Activated CD4-positive, alpha-beta T cell treated with anti-CD3 and anti-CD28 coated beads, Interleukin-2, amount 50 U/mL, for 48 hours (primary cell): ENCODE measurements at regions not wholly inside any gene's neighbourhood (a gene's known extent, or its start where the extent isn't known, plus 50 kb on each side); places are given as distances from the start of the nearest gene placed in this dataset.
"Not testable (repeated sequence)": the region's sequence is repeated elsewhere in the genome, so short reads cannot be mapped to it uniquely, and the experiment has no call there.

Experiments
- DNase-seq, 2 experiments: peaks; one replicate each; pipeline ENCODE4 v3.0.0-alpha.2; 2020

DNA sequence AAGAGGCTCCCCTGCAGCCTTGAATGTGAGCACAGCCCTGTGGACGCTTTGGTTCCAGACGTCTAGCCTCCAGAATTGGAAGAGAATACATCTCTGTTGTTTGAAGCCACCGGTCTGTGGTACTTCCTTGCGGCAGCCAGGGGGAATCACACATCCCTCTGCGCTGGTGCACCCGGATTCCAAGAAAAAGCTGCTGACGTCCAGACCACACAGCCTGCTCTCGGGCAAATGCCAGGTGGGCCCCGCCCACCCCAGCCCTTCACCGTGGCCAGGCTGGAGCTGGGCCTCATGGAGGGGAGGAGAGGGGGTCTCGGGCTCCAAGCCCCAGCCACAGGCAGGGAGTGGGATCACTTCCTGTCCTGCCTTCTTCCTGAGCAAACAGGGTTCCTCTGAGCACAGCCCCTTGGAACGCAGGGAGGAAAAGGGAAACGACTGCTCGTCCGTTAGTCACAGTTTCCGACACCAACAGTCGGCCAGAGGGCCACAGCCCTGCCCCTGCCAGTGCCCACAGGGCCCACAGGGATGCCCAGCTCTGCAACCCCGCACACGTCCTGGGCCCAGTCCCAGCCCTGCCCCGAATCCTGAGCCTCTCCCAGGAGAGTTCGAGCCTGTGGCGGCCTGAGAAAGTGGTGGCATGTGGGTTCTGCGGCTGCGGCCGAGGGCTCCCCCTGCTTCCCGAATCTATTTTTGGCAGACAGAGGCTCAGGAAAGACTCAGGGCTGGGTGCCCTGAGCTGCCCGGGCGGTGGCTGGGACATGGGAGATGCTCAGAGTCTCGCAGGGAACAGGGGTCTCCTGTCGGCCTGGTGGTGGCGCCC, 85.3 kb downstream of the RFLNA start:
- no peak for DNase-seq

DNA sequence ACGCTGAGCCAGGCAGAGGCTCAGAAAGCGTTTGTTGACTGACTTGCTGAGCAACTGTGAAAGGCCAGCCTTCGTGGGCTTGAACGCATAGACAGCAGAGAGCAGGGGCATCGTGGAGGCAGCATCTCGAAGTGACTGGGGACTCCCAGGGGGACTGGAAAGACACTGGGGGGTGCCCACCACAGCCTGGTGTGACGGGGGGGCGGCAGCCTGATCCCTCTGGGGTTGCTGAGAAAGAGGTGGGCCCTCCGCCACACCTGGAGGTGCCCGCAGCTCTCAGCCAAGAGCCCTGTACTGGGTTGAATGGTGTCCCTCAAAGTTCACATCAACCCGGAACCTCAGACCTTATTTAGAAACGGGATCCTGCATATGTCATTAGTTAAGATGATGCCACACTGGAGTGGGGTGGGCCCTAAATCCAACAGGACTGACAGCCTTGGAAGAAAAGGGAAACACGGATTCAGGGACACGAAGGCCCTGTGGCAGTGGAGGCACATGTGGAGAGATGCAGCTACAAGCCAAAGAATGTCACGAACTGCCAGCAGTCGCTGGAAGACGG, 84.6 kb downstream of the RFLNA start:
- no peak for DNase-seq

DNA sequence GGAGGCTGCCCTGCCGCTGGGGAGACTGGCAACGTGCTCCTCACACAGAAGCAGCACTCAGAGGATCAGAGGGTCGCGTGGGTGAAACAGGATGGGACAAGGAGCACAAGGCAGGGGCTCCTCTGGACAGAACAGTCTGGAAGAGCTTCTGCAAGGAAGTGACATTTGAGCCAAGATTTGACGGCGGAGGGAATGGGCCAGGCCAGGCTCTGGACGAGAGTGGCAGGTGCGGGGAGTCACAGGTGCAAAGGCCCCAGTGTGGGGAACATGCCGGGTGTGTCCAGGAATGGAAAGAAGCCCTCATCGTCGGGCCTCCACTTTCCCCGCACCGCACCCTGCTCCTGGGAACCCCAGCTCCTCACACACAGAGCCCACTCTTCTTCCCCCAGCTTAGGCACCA, 84.0 kb downstream of the RFLNA start:
- no peak for DNase-seq

DNA sequence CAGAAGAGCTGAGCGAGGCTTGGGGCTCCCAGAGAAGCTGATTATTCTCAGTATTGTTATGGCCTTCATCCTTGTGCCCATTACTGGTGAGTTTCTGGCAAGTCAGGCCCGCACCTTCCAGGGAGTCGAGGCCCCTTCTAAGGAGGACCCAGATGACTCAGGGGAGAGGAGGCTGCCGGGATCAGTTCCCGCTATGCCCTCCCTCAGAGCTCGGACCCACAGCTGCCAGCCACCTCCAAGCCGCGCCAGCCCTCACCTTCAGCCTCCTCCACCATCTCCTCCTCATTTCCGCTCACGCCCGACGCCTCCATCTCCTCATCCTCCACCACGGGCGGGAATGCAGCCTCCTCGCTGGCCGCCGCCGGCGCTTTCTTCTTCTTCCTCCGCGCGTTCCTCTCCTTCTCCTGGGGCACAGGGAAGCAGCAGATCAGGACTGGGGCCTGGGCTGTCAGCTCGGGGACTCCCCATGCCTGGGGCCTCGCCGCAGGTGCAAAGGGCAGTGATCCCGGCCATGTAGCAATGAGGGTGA, 83.2 kb downstream of the RFLNA start:
- DNase-seq, result no peak

DNA sequence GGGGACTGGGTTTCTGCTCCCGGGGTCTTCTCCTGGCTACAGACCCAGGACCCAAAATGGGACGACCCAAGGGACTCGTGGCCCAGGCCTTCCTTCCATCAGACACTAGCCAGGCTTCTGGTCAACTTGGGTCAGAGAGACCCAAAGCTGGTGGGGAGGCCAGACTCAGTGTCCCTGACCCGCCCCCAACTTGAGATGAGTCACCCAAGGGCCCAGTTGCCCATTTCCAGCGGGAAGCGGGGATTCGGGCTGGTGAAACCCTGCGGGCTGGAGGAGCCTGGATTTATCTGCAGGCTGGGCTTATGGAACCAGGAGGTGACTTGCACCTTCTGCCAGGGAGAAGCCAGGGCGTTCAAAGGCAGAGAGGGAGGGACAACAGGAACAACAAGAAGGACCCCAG, 81.5 kb downstream of the RFLNA start:
- no peak for DNase-seq

DNA sequence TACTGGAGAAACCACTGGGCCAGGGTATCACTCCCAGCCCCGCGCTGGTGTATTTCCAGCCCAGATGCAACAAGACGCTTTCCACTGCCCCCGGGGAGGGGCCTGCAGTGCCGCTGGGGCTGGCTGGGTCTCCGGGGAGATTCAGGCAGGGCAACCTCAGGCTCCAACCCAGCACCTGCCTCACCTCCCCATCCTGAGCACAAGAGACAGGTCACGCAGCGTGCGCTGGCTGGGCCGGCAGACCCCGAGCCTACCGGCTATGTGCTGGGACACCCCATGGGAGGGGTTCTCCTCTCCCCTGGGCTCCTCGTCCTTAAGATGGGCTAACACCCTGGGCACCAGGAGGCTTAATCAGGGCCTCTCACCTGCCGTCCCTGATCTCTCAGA, 80.9 kb downstream of the RFLNA start:
- no peak for DNase-seq

DNA sequence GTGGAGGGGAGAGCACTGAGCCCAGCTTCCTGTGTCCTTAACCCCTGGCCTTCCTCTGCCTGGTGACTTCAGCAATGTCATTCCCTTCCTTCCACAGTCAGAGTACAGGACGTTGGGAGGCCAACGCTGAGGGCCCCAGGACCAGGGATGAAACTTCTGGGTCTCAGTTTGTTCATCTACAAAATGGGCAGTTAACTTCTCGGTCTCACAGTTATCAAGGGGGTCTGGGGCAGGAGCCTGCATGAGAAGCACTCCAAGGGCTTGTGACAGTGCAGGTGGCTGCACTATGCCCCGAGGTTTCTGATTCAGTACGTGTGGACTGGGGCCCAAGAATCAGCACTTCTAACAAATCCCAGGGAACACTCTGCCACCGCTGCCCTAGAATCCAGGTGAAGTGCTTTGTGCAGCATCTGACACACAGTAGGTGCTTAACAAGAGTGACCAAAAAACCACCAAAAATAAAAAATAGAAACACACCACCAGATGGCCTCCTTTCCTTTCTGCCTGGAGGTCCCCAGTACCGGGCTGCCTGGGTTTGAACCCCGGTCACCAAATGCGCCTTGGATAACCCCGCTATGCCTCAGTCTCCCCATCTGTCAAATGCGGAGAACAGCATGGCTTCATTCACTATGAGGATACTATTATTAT, 80.4 kb downstream of the RFLNA start:
- DNase-seq, result no peak

DNA sequence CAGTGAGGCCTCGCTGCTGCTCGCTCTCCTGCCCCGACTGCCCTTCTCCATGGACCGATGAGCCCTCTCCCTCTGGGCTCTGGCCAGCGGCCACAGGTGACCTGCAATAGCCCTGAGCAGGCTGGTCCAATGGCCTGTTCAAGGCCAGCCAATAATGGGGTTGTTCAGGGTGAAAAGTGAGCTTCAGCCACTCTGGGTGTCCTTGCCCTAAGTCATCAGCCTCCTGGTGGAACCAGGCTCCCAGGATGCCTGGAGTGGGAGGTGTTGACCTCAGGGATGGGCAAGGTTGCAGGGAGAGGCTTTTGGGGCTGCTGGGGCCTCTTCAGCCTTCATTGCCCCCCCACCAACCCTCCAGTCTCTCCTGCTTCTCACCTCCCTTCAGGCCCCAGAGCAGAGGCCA, 79.7 kb downstream of the RFLNA start:
- no peak for DNase-seq

DNA sequence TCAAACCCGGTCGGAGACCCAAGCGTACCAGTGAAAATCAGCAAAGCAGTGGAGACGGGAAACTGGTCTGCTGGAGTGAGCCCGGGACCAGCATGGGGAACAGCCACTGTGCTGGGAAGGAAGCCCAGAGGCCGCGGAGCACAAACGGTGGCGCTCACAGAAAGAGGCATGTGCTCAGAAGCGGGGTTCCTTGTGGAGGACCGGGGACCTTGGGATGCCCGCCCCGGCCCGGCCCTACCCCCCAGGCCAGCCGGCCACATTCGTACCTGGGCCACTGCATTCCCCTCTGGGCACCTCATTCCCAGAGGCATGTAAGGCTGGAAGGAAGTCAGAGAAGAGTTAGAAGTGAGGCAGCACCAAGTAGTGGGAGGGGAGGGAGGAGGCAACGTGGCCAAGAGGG, 79.3 kb downstream of the RFLNA start:
- no peak for DNase-seq

DNA sequence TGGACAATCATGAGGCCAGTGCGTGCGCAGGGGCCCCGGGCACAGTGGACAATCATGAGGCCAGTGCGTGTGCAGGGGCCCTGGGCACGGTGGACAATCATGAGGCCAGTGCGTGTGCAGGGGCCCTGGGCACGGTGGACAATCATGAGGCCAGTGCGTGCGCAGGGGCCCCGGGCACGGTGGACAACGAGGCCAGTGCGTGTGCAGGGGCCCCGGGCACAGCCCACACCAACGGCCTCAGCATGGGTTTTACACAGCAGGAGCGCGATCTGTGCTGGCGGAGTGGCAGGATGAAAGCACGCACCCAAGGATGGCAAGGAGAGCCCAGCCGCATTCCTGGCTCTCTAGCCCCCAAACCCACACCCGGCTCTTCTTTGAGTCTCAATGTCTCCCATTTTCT, 78.8 kb downstream of the RFLNA start:
- not testable (repeated sequence) for DNase-seq

DNA sequence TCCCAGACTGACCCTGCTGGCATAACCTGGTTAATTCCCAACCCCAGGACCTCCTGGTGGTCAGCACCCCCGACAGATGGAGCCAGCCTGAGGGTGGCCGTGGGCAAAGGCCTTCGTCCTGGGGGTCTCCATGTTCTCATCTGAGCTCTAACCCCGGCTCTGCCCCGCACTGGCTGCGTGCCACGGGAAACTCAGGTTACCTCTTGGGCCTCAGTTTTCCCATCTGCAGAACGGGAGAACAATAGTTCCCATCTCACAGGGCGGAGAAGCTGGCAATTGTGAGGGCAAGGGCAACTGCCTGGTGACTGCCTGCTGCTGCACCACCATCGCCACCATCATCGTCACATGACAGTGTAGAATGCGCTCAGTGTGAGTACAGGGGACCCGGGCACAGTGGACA, 77.9 kb downstream of the RFLNA start:
- DNase-seq, result no peak

DNA sequence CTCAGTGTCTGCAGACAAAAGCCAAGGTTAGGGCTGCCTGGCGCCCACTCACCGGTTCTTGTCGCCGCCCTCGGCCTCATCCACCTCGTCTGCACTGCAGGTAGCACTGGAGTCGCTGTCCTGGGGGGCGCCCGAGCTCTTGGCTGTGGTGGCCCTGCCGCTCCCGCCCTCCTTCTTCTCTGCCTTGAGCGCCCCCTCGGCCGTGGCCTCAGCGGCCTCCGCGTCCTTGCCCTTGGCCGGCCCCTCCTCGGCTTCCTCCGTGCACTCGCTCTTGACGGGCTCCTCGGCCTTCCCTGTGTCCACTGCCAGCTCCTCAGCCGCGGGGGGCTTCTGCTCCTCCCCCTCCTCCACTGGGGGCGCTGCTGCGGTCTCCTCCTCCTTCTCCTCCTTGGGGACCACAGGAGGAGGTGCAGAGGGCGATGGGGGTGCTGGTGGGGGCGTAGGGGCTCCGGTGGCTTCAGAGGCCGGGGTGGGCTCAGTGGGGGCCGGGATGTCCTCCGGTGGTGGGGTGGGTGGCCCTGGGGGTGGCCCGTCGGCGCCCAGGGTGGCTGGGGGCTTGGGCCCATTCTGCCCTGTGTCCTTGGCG, 77.2 kb downstream of the RFLNA start:
- no peak for DNase-seq

DNA sequence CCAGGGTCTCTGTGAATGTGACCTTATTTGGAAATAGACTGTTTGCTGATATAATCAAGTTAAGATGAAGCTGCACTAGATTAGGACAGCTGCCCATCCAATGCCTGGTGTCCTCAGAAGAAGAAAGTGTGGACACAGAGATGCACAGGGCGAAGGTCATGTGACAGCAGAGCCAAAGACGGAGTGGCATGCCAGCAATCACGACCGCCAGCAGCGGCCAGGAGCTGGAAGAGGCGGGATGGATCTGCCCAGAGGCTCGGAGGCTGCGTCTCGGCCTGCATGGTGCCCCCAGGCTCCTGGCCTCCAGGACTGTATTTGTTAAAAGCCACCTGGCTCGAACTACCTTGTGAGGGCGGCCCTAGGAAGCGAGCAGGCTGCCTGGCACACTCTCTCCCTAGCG, 76.5 kb downstream of the RFLNA start:
- no peak for DNase-seq

DNA sequence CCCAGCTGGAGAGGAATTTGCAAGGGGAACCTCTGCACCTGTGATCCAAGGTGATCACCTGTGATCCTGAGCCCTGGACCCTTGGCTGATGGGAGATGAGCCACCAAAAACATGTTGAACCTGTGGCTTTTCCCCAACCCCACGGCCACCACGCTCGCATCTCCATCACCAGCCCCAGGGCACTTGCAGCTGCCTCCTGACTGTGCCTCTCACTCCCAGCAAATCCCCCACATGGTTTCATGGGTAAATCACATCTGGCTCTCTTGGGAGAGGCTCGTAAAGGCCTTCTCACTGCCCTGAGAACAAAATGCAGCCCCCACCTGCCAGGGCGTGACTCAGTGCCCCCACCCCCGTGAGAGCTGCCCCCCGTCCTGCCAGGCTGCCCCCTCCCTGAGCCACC, 76.0 kb downstream of the RFLNA start:
- DNase-seq, result no peak

DNA sequence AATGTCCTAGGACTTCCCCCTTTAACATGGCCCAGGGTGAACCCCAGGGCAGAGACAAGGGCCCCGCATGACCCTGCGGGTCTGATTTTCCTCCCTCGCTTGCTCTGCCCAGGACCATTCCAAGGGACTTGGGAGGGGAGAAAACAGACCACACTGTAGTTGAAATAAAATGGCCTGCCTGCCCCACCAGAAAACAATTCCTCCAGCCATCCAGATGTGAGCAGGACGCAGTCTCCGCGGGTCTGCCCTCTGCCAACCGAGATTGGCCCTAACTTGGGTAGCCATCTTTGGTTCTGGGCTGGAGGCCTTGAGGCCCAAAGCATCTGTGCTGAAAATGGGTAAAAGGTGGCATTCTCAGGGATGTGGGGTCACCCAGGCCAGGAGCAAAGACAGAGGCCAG, 75.5 kb downstream of the RFLNA start:
- no peak for DNase-seq

DNA sequence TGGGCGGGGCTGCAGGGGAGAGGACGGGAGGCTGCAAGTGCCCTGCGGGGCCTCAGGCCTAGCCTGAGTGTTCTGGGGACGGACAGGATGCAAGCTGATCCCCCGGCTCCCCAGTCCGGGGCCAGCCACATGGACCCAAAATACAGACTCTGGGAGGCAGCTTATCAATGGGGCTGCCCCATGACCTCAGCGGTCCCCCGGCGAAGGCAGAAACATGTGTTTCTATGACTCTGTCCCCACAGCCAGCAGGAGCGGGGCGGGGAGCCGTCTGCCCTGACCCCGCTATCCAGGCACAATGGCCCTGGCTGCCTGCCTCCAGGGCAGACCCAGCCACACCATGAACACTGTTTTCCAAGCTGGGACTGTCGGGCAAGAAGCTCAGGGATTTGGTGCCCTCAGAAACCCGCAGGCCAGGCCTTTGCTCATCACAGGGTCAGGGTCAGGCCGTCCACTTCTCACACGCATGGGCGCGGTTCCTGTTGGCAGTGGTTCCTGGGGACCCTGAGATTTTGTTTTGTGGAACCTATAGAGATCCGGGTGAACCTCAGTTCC, 75.0 kb downstream of the RFLNA start:
- DNase-seq, result no peak

DNA sequence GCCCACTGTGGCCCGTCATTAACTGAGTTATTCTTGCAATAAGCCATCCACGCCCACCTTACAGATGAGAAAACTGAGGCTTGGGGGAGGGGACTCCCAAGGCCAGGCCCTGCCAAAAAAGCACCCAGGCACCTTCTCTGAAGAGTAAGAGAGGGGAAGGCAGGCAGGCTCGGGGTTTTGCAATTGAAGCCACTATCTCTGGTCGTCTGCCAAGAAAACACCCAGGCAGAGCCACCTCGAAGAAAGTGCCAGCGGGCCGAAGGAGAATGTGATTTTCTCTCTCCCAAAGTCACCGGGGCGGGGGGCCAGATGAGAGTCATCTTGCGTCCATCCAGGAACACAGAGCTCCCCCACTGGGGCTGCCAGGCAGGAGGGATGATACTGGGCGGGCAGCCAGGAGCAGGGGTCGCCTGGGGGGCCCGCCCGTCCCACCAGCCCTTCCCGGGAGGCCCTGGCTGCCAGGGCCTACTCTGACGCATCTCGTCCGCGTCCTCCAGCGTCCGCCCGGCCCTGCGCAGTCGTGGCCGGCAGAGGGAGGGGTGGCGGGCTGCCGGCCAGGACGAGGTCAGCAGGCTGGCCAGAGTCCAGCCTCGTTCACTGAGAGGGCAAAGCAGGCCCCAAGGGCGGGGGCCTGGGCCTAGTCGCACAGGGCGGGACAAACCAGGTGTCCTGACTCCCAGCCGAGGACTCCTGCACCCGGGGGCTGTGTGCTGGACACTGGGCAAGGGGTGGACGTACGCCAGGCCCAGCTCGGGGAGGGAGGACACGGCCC, 74.3 kb downstream of the RFLNA start:
- no peak for DNase-seq

DNA sequence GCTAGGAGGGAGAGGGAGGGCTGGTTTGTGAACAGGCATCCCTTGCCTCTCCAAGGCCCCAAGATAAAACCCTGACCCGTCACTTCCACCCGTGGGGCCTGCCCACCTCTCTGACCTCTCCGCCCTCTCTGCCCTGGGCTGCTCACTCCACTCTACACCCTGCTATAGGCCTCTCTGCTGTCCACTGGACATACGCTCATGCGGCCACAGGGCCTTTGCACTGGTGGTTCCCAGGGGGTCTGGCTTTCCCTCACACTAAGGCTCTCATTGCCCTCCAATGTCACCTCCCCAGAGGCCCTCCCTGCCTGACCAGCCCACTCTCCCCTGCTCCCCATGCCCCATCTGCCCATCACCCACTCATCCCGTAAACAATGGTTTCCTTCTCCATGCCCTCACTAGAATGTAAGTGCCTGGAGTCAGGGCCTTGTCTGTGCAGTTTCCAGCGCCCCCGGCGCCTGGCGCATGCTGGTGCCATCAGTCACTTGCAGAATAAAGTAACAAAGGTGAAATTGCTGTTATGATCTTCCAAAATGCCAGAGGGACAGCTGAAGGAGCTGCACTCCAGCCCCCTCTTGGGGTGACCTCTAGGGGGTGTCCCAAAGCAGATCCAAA, 73.6 kb downstream of the RFLNA start:
- no peak for DNase-seq

DNA sequence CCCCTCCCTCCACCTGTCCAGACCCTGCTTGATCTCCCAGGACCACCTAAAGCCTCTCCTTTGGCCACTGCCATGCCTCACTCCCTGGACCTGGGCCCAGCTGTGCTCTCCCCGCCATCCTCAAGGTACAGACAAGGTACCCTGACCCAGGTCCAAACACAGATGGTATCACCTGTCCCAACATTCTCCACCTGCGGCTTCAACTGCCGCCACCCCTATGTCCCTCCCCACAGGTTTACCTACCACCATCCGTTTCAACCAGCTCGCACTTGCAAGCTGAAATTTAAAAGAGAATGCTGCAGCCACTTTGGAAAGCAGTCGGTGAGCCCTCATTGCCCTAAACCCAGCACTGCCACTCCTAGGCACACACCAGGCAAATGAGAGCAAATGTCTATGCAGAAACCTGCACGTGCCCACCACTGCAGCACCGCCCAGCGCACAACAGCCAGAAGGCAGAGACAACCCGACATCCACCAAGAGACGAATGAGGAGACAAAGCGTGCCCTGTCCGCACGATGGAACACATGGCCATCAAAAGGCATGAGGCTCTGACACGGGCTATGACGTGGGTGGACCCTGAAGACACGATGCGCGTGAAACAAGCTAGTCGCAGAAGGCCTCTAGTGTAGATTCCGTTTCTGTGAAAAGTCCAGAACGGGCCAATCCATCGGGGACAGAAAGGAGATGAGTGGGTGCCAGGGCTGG, 71.0 kb downstream of the RFLNA start:
- DNase-seq, result no peak
